Neural progenitor cell (in vitro differentiated cells): ENCODE measurements at regions not wholly inside any gene's neighbourhood (a gene's known extent, or its start where the extent isn't known, plus 50 kb on each side); places are given as distances from the start of the nearest gene placed in this dataset.

Source experiments
- DNase-seq: peaks from one replicate; pipeline ENCODE4 v3.0.0-alpha.2; 2016; ENCODE audit warnings: low spot score
- H2AFZ ChIP-seq: fragments of 200-600 bp; sonication (generic); replicated peaks from 2 replicates; pipeline ENCODE4 v1.6.1; 2016; ENCODE audit warnings: antibody characterized with exemption
- H3F3A ChIP-seq: fragments of 200-600 bp; sonication (generic); 2 replicates; pipeline ENCODE4 v1.6.1; 2016; ENCODE audit warnings: antibody characterized with exemption, low read depth
- H3K27ac ChIP-seq: fragments of 200-600 bp; sonication (generic); 2 replicates; pipeline ENCODE4 v1.5.1; 2016; ENCODE audit warnings: mild to moderate bottlenecking
- H3K27me3 ChIP-seq: fragments of 200-600 bp; sonication (generic); 2 replicates; pipeline ENCODE4 v1.6.1; 2016; ENCODE audit warnings: mild to moderate bottlenecking, moderate library complexity
- H3K36me3 ChIP-seq: fragments of 200-600 bp; sonication (generic); 2 replicates; pipeline ENCODE4 v1.5.1; 2016
- H3K4me1 ChIP-seq: fragments of 200-600 bp; sonication (generic); 2 replicates; pipeline ENCODE4 v1.6.1; 2016; ENCODE audit warnings: mixed run types
- H3K4me2 ChIP-seq: fragments of 200-600 bp; sonication (generic); 2 replicates; pipeline ENCODE4 v1.6.1; 2016
- H3K4me3 ChIP-seq: fragments of 200-600 bp; sonication (generic); 2 replicates; pipeline ENCODE4 v1.5.1; 2016
- H3K79me2 ChIP-seq: fragments of 200-600 bp; sonication (generic); 2 replicates; pipeline ENCODE4 v1.6.1; 2016; ENCODE audit warnings: low read depth
- H3K9ac ChIP-seq: fragments of 200-600 bp; sonication (generic); 2 replicates; pipeline ENCODE4 v1.6.1; 2016
- H3K9me3 ChIP-seq: fragments of 200-600 bp; sonication (generic); 2 replicates; pipeline ENCODE4 v1.5.1; 2016; ENCODE audit warnings: low read depth
- H4K20me1 ChIP-seq: fragments of 200-600 bp; sonication (generic); 2 replicates; pipeline ENCODE4 v1.6.1; 2016; ENCODE audit warnings: low read depth
- H3K27ac Mint-ChIP-seq: 3 replicates; pipeline ENCODE4 v1.8.0; 2021; ENCODE audit warnings: mixed read lengths
- H3K27me3 Mint-ChIP-seq: 2 replicates; pipeline ENCODE4 v1.8.0; 2022; ENCODE audit warnings: low read depth, mild to moderate bottlenecking, inconsistent platforms, moderate library complexity, mixed read lengths; ENCODE audit not compliant: insufficient read depth
- H3K36me3 Mint-ChIP-seq: 3 replicates; pipeline ENCODE4 v1.8.0; 2021; ENCODE audit warnings: mixed read lengths
- H3K4me1 Mint-ChIP-seq: 3 replicates; pipeline ENCODE4 v1.8.0; 2021; ENCODE audit warnings: mixed read lengths
- H3K4me3 Mint-ChIP-seq: 3 replicates; pipeline ENCODE4 v1.8.0; 2021; ENCODE audit warnings: mild to moderate bottlenecking, moderate library complexity, mixed read lengths
- H3K9me3 Mint-ChIP-seq: 3 replicates; pipeline ENCODE4 v1.8.0; 2020; ENCODE audit warnings: mixed read lengths
- CTCF ChIP-seq: fragments of 200-600 bp; sonication (generic); IDR thresholded peaks from 2 replicates; pipeline ENCODE4 v1.5.1; 2017; ENCODE audit warnings: antibody characterized with exemption, mild to moderate bottlenecking
- EZH2 ChIP-seq: fragments of 200-600 bp; sonication (generic); IDR thresholded peaks from 2 replicates; pipeline ENCODE4 v1.6.1; 2017; ENCODE audit warnings: antibody characterized with exemption, mild to moderate bottlenecking, moderate library complexity
- EZH2phosphoT487 ChIP-seq: fragments of 200-600 bp; sonication (generic); IDR thresholded peaks from 2 replicates; pipeline ENCODE4 v1.6.1; 2017; ENCODE audit warnings: antibody characterized with exemption

GRCh38 chr18:60639836-60640235 is 267.3 kb upstream of the MC4R start:
- H3K4me1 ChIP-seq = no peaks in the 10 kb centered on the region
- Mint-ChIP-seq H3K4me3 (no peak overlapping the region), H3K4me1 (no peaks in the 10 kb centered on the region), H3K9me3 (peaks cover 4% of the 10 kb centered on the region), H3K36me3 (no peaks in the 10 kb centered on the region), H3K27me3 (peaks cover 2% of the 10 kb centered on the region), H3K27ac (no peak overlapping the region)
- H3K4me2 ChIP-seq = no peak overlapping the region
- no peaks in the 10 kb centered on the region for H3F3A ChIP-seq
- no peaks in the 10 kb centered on the region for H4K20me1 ChIP-seq
- no peak overlapping the region for H3K4me3 ChIP-seq
- H3K9me3 ChIP-seq = no peaks in the 10 kb centered on the region
- no peak for TF ChIP-seq CTCF
- no peak for TF ChIP-seq EZH2phosphoT487
- no peak for TF ChIP-seq EZH2
- no peaks in the 10 kb centered on the region for H3K36me3 ChIP-seq
- no peak overlapping the region for H2AFZ ChIP-seq
- no peak overlapping the region for H3K27ac ChIP-seq
- no peak for DNase-seq
- no peaks in the 10 kb centered on the region for H3K27me3 ChIP-seq
- no peak overlapping the region for H3K9ac ChIP-seq
- no peaks in the 10 kb centered on the region for H3K79me2 ChIP-seq

GRCh38 chr18:60643009-60643408 is 270.4 kb upstream of the MC4R start:
- Histone ChIP-seq H4K20me1 (no peaks in the 10 kb centered on the region), H3K27me3 (no peaks in the 10 kb centered on the region), H3K79me2 (no peaks in the 10 kb centered on the region), H3K4me2 (no peak overlapping the region), H3K4me3 (no peak overlapping the region), H3K9me3 (no peaks in the 10 kb centered on the region), H3F3A (no peaks in the 10 kb centered on the region), H3K9ac (no peak overlapping the region), H3K27ac (no peak overlapping the region), H3K4me1 (no peaks in the 10 kb centered on the region), H2AFZ (no peak overlapping the region), H3K36me3 (no peaks in the 10 kb centered on the region)
- Mint-ChIP-seq H3K4me3 (no peak overlapping the region), H3K4me1 (no peaks in the 10 kb centered on the region), H3K36me3 (no peaks in the 10 kb centered on the region), H3K27ac (no peak overlapping the region), H3K9me3 (no peaks in the 10 kb centered on the region), H3K27me3 (no peaks in the 10 kb centered on the region)
- TF ChIP-seq EZH2 (no peak), EZH2phosphoT487 (no peak), CTCF (no peak)
- no peak for DNase-seq

GRCh38 chr18:60646725-60647124 is 274.1 kb upstream of the MC4R start:
- Histone ChIP-seq H3K79me2 (no peaks in the 10 kb centered on the region), H3K9ac (no peak overlapping the region), H3K4me2 (no peak overlapping the region), H3F3A (no peaks in the 10 kb centered on the region), H3K36me3 (no peaks in the 10 kb centered on the region), H2AFZ (no peak overlapping the region), H4K20me1 (no peaks in the 10 kb centered on the region), H3K4me3 (no peak overlapping the region), H3K9me3 (no peaks in the 10 kb centered on the region), H3K27me3 (no peaks in the 10 kb centered on the region), H3K4me1 (no peaks in the 10 kb centered on the region), H3K27ac (no peak overlapping the region)
- Mint-ChIP-seq H3K9me3 (no peaks in the 10 kb centered on the region), H3K4me3 (no peak overlapping the region), H3K27ac (no peak overlapping the region), H3K4me1 (peaks cover 10% of the 10 kb centered on the region), H3K36me3 (no peaks in the 10 kb centered on the region), H3K27me3 (no peaks in the 10 kb centered on the region)
- no peak for TF ChIP-seq EZH2
- TF ChIP-seq CTCF = no peak
- no peak for TF ChIP-seq EZH2phosphoT487
- no peak for DNase-seq

- Mint-ChIP-seq H3K36me3 (no peaks in the 10 kb centered on the region), H3K27me3 (no peaks in the 10 kb centered on the region), H3K9me3 (no peaks in the 10 kb centered on the region), H3K27ac (no peak overlapping the region), H3K4me1 (peaks cover 10% of the 10 kb centered on the region), H3K4me3 (no peak overlapping the region)
- Histone ChIP-seq H4K20me1 (no peaks in the 10 kb centered on the region), H3K4me3 (no peak overlapping the region), H3K27ac (no peak overlapping the region), H3K79me2 (no peaks in the 10 kb centered on the region), H2AFZ (peak overlapping the region; percentile 69), H3K36me3 (no peaks in the 10 kb centered on the region), H3K27me3 (no peaks in the 10 kb centered on the region), H3K9me3 (no peaks in the 10 kb centered on the region), H3K4me1 (no peaks in the 10 kb centered on the region), H3K4me2 (no peak overlapping the region), H3F3A (no peaks in the 10 kb centered on the region), H3K9ac (no peak overlapping the region)
- no peak for DNase-seq
- TF ChIP-seq EZH2 (no peak), CTCF (no peak), EZH2phosphoT487 (no peak)
Measured at GRCh38 chr18:60649107-60649506, 276.5 kb upstream of the MC4R start.
